A673 (cell line): ENCODE measurements at regions not wholly inside any gene's neighbourhood (a gene's known extent, or its start where the extent isn't known, plus 50 kb on each side); places are given as distances from the start of the nearest gene placed in this dataset.

Source experiments
- BruUV-seq: library from RNA; stranded (reverse); fragments of 400-500 nt; replicated peaks from 2 replicates; lab custom pipeline; 2021; lab: Mats Ljungman, UMichigan
- CTCF ChIA-PET: fragments of 300-600 bp; sonication (Branson Sonifier 250); formaldehyde crosslinking; loops from one replicate; lab custom pipeline; 2022; ENCODE audit warnings: antibody characterized with exemption; lab: Charles Lee
- POLR2A ChIA-PET: fragments of 300-600 bp; sonication (Branson Sonifier 250); formaldehyde crosslinking; loops from one replicate; lab custom pipeline; 2022; ENCODE audit warnings: antibody characterized with exemption; ENCODE audit not compliant: low non-redundant PET; lab: Charles Lee
- DNase-seq: peaks from one replicate; pipeline ENCODE4 v3.0.0-alpha.2; 2015; ENCODE audit warnings: low spot score
- H3K27ac ChIP-seq: fragments of 200-600 bp; sonication (generic); 2 replicates; pipeline ENCODE4 v1.5.1; 2016; ENCODE audit warnings: mixed run types, low read depth, mild to moderate bottlenecking, mixed read lengths, antibody characterized with exemption, low read length; ENCODE audit not compliant: poor library complexity, severe bottlenecking
- H3K27me3 ChIP-seq: fragments of 200-600 bp; sonication (generic); replicated peaks from 2 replicates; pipeline ENCODE4 v1.6.1; 2017; ENCODE audit warnings: mixed run types, low read depth, mild to moderate bottlenecking, mixed read lengths, antibody characterized with exemption, low read length; ENCODE audit not compliant: insufficient read depth, poor library complexity
- H3K36me3 ChIP-seq: fragments of 200-600 bp; sonication (generic); 2 replicates; pipeline ENCODE4 v1.6.1; 2016; ENCODE audit warnings: mixed run types, mild to moderate bottlenecking, mixed read lengths, antibody characterized with exemption, low read length; ENCODE audit not compliant: insufficient read depth, poor library complexity, severe bottlenecking
- H3K4me1 ChIP-seq: fragments of 200-600 bp; sonication (generic); 2 replicates; pipeline ENCODE4 v1.6.1; 2017; ENCODE audit warnings: mixed run types, mild to moderate bottlenecking, mixed read lengths, antibody characterized with exemption, low read length; ENCODE audit not compliant: insufficient read depth, poor library complexity, severe bottlenecking
- H3K4me3 ChIP-seq: fragments of 200-600 bp; sonication (generic); 2 replicates; pipeline ENCODE4 v1.5.1; 2016; ENCODE audit warnings: low read depth, mixed run types, mild to moderate bottlenecking, mixed read lengths, low read length; ENCODE audit not compliant: poor library complexity, severe bottlenecking
- H3K9me3 ChIP-seq: fragments of 200-600 bp; sonication (generic); 2 replicates; pipeline ENCODE4 v1.6.1; 2016; ENCODE audit warnings: mixed run types, low read depth, mild to moderate bottlenecking, mixed read lengths, antibody characterized with exemption, low read length; ENCODE audit not compliant: poor library complexity, severe bottlenecking
- CTCF ChIP-seq: fragments of 300-800, 200-600 bp; sonication (generic); conservative IDR thresholded peaks from 2 replicates; pipeline ENCODE4 v1.5.1; 2017; ENCODE audit warnings: low read depth, mild to moderate bottlenecking, antibody characterized with exemption, low read length, moderate library complexity, mixed read lengths
- EZH2 ChIP-seq: fragments of 200-600 bp; sonication (generic); IDR thresholded peaks from 2 replicates; pipeline ENCODE4 v1.6.1; 2017; ENCODE audit warnings: borderline replicate concordance, low read depth, mild to moderate bottlenecking, mixed read lengths, antibody characterized with exemption, low read length; ENCODE audit not compliant: poor library complexity, severe bottlenecking
- intact Hi-C: fragments of 100-400 bp; cut with micrococcal nuclease; formaldehyde crosslinking; loops from one replicate; pipeline ENCODE4 v1.10.0; 2022; ENCODE audit not compliant: unreplicated experiment

DNA sequence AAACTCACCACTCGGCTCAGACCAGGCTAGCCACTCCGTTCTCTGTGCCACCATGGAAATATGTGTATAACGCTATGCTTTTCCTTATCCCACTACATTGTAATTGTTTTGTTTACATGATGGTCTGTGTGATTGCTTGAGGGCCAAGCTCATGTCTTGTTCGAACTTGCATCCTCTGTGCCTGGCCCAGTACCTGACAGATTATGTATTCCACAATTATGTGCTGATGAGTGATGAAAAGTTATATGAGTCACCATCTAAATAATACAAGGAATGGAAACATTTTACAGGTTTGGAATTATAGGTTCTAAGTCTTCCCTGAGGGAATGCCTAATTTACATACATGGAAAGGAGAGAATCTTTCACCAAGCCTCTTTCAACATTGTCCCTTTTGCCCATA, 137.4 kb downstream of the C7orf25 start:
- DNase-seq: no peak
- no peak overlapping the region for H3K4me3 ChIP-seq
- CTCF ChIA-PET: no interaction called here
- peaks cover 7% of the 10 kb centered on the region for H3K4me1 ChIP-seq
- H3K27ac ChIP-seq: no peak overlapping the region
- intact Hi-C loops: no loop called here
- POLR2A ChIA-PET: no interaction called here
- no peaks in the 10 kb centered on the region for H3K36me3 ChIP-seq
- peaks cover 38% of the 10 kb centered on the region for H3K27me3 ChIP-seq
- TF ChIP-seq EZH2: no peak
- TF ChIP-seq CTCF: no peak
- no TSS peak for BruUV-seq
- peaks cover 10% of the 10 kb centered on the region for H3K9me3 ChIP-seq

- ChIA-PET POLR2A (no interaction called here), CTCF (interaction anchor here (1.2 kb wide), 2 partner anchors 73 to 830 kb away, joined by 3 read pairs; no protein-coding TSS in a partner anchor)
- Histone ChIP-seq H3K27me3 (peaks cover 71% of the 10 kb centered on the region), H3K27ac (no peak overlapping the region), H3K9me3 (no peaks in the 10 kb centered on the region), H3K36me3 (no peaks in the 10 kb centered on the region), H3K4me1 (peaks cover 7% of the 10 kb centered on the region), H3K4me3 (no peak overlapping the region)
- intact Hi-C loops: no loop called here
- BruUV-seq: no TSS peak
- peak; percentile 93 for DNase-seq
- TF ChIP-seq CTCF: no peak
- TF ChIP-seq EZH2: no peak
Measured at GRCh38 chr7:42770114-42770513, 141.8 kb downstream of the C7orf25 start.

DNA sequence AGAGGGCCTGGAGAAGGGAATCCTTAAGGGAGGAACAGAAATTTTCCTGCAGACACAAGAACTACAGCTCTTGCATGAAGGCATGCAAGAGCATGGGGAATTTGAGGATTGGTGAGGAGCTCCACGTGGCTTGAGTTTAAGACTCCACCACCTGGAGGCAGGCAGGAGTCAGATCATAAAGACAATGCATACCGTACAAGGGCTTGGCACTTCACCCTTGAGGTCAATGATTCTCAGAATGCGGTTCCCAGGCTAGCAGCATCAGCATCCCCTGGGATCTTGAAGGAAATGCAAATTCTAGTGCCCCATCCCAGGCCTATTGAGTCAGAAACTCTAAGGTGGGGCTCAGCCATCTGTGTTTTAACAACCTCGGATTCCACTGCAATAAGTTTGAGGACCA, 143.8 kb downstream of the C7orf25 start:
- peaks cover 7% of the 10 kb centered on the region for H3K4me1 ChIP-seq
- H3K36me3 ChIP-seq: no peaks in the 10 kb centered on the region
- intact Hi-C loops: no loop called here
- no TSS peak for BruUV-seq
- no peak for TF ChIP-seq EZH2
- TF ChIP-seq CTCF: no peak
- H3K9me3 ChIP-seq: no peaks in the 10 kb centered on the region
- no peak overlapping the region for H3K4me3 ChIP-seq
- DNase-seq: no peak
- peaks cover 83% of the 10 kb centered on the region for H3K27me3 ChIP-seq
- no peak overlapping the region for H3K27ac ChIP-seq
- POLR2A ChIA-PET: no interaction called here
- CTCF ChIA-PET: no interaction called here
